ENCODE measurements at regions not wholly inside any gene's neighbourhood (a gene's known extent, or its start where the extent isn't known, plus 50 kb on each side); places are given as distances from the start of the nearest gene placed in this dataset.

DNA sequence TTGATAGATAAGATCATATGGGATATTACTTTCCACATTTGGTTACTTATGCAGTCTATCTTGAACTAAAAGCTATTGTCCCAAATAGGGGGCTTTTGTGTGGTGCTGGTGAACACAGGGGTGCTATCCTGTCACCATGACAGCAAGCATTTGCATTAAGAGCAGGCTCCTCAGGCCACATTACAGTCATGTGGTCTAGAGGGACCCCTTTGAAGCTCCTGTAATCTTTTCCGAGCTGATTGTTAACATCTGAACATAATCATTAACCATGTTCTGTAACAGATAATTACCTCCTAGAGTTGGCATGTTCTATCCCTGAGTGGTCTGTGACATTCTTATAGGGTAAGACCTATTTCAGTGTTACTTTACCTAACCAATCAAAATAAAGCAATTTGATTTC, 178.8 kb downstream of the KTN1 start:
- Histone ChIP-seq H3K4me3 (no peak overlapping the region), H3K27ac (no peak overlapping the region), H3K9me3 (replicated peaks in 1 of 3) (no peaks in the 10 kb centered on the region), H3K36me3 (replicated peaks in 1 of 2) (no peaks in the 10 kb centered on the region), H3K4me1 (replicated peaks in 1 of 2) (no peaks in the 10 kb centered on the region), H3K27me3 (no peaks in the 10 kb centered on the region)
- DNase-seq: no peak
- intact Hi-C loops (cut with DNase I): no loop called here
- 69 to 83% (median 81%) methylated on average over 1 of the region's 1 CpG for WGBS, 4 donors
- TF ChIP-seq, protein P1, sequence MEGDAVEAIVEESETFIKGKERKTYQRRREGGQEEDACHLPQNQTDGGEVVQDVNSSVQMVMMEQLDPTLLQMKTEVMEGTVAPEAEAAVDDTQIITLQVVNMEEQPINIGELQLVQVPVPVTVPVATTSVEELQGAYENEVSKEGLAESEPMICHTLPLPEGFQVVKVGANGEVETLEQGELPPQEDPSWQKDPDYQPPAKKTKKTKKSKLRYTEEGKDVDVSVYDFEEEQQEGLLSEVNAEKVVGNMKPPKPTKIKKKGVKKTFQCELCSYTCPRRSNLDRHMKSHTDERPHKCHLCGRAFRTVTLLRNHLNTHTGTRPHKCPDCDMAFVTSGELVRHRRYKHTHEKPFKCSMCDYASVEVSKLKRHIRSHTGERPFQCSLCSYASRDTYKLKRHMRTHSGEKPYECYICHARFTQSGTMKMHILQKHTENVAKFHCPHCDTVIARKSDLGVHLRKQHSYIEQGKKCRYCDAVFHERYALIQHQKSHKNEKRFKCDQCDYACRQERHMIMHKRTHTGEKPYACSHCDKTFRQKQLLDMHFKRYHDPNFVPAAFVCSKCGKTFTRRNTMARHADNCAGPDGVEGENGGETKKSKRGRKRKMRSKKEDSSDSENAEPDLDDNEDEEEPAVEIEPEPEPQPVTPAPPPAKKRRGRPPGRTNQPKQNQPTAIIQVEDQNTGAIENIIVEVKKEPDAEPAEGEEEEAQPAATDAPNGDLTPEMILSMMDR (IDR thresholded peaks at IDR 0.05): no peak
- TF ChIP-seq POLR2A (IDR thresholded peaks at IDR 0.05): no peak

GRCh38 chr14:55760789-55761566, 181.0 kb downstream of the KTN1 start:
- H3K27ac ChIP-seq: no peak overlapping the region
- 83 to 93% (median 89%) methylated on average over 14 of the region's 14 CpGs for WGBS, 4 donors
- H3K9me3 ChIP-seq (replicated peaks in 1 of 3): no peaks in the 10 kb centered on the region
- intact Hi-C loops (cut with DNase I): no loop called here
- DNase-seq: no peak
- no peaks in the 10 kb centered on the region for H3K27me3 ChIP-seq
- H3K4me3 ChIP-seq: no peak overlapping the region
- no peaks in the 10 kb centered on the region for H3K36me3 ChIP-seq (replicated peaks in 1 of 2)
- no peaks in the 10 kb centered on the region for H3K4me1 ChIP-seq (replicated peaks in 1 of 2)
- TF ChIP-seq, protein P1 (IDR thresholded peaks at IDR 0.05): no peak
- TF ChIP-seq POLR2A (IDR thresholded peaks at IDR 0.05): no peak

DNA sequence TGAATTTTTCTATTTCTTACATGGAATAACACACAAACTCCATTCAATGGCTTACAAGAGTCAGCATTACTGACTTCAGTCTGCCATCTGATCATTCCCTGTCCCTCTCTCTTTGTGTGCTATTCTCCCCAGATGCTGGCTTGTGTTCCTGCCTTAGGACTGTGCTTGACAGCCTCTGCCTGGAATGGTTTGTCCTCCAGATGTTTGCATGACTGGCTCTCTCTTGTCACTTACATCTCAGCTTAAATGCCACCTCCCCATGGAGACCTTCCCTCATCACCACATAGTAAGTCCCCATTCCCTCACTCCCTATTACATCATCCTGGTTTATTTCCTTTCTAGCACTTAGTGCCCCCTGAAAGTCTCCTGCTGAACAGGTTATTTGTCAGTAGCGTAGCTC, 181.6 kb downstream of the KTN1 start:
- intact Hi-C loops (cut with DNase I): no loop called here

DNA sequence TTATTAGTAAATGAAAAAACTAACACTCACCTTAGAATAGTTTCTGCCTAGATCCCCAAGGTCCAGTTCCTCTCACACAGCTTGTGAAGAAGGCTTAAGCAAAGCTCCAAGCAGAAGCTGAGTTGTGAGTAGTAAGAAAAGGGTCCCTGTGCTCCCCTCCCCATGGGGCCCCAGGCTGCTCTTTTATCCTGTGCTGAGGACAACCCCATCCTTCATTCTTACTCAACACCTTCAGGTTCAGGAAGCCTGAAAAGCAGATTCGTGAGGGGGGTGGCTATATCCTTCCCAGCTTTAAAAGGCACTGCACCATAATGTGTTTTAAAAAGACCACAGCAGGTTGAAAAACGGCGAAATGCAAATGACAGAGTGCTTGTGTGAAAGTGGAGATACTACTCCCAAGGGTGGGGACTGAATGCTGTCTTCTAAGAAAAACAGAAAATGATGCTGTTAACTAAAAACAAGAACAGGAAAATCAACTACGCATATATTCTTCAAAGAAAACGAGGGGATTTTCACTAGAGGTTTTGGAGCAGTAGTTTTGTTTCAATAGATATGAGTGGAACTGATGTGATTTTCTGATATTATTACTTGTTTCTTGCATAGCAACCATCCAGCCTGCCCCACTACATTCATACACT, 182.7 kb downstream of the KTN1 start:
- TF ChIP-seq, protein P1 (IDR thresholded peaks at IDR 0.05): no peak
- TF ChIP-seq POLR2A (IDR thresholded peaks at IDR 0.05): no peak
- H3K4me3 ChIP-seq: no peak overlapping the region
- intact Hi-C loops (cut with DNase I): no loop called here
- no peaks in the 10 kb centered on the region for H3K27me3 ChIP-seq
- no peaks in the 10 kb centered on the region for H3K4me1 ChIP-seq (replicated peaks in 1 of 2)
- no peaks in the 10 kb centered on the region for H3K9me3 ChIP-seq (replicated peaks in 1 of 3)
- no peak overlapping the region for H3K27ac ChIP-seq
- H3K36me3 ChIP-seq (replicated peaks in 1 of 2): no peaks in the 10 kb centered on the region
- DNase-seq: no peak
- 49 to 70% (median 52%) methylated on average over 5 of the region's 5 CpGs for WGBS, 4 donors

More for the DNA sequence above, 181.6 kb downstream of the KTN1 start:
- H3K36me3 ChIP-seq (replicated peaks in 1 of 2): no peaks in the 10 kb centered on the region
- no peaks in the 10 kb centered on the region for H3K27me3 ChIP-seq
- no peak overlapping the region for H3K4me3 ChIP-seq
- DNase-seq: no peak
- WGBS, 4 donors: 86 to 100% (median 93%) methylated on average over 1 of the region's 1 CpG
- no peaks in the 10 kb centered on the region for H3K9me3 ChIP-seq (replicated peaks in 1 of 3)
- H3K27ac ChIP-seq: no peak overlapping the region
- H3K4me1 ChIP-seq (replicated peaks in 1 of 2): no peaks in the 10 kb centered on the region
- no peak for TF ChIP-seq POLR2A (IDR thresholded peaks at IDR 0.05)
- TF ChIP-seq, protein P1 (IDR thresholded peaks at IDR 0.05): no peak

Data from adrenal gland (tissue), 9 donors.